ENCODE measurements at regions not wholly inside any gene's neighbourhood (a gene's known extent, or its start where the extent isn't known, plus 50 kb on each side); places are given as distances from the start of the nearest gene placed in this dataset.
A peak's percentile ranks its signal among the peaks of the same experiment; 100 is the strongest.

GRCh38 chr6:21856456-21856825 lies 262.9 kb downstream of the SOX4 start:
- TF ChIP-seq CTCF (conservative IDR thresholded peaks at IDR 0.05; ENCODE audit: low read depth, low read length), result no peak
- DNase-seq (ENCODE audit: low read depth), result peak; percentile 65
- H3K4me3 ChIP-seq (ENCODE audit: low read depth, low read length), result no peak overlapping the region

GRCh38 chr6:21856844-21857243 lies 263.3 kb downstream of the SOX4 start:
- no peak overlapping the region for H3K4me3 ChIP-seq (ENCODE audit: low read depth, low read length)
- peak; percentile 45 for DNase-seq (ENCODE audit: low read depth)
- no peak for TF ChIP-seq CTCF (conservative IDR thresholded peaks at IDR 0.05; ENCODE audit: low read depth, low read length)

GRCh38 chr6:21858076-21858475 lies 264.5 kb downstream of the SOX4 start:
- H3K4me3 ChIP-seq (ENCODE audit: low read depth, low read length), result no peak overlapping the region
- no peak for DNase-seq (ENCODE audit: low read depth)
- no peak for TF ChIP-seq CTCF (conservative IDR thresholded peaks at IDR 0.05; ENCODE audit: low read depth, low read length)

GRCh38 chr6:21859193-21859735 lies 265.7 kb downstream of the SOX4 start:
- DNase-seq (ENCODE audit: low read depth), result no peak
- no peak overlapping the region for H3K4me3 ChIP-seq (ENCODE audit: low read depth, low read length)
- TF ChIP-seq CTCF (conservative IDR thresholded peaks at IDR 0.05; ENCODE audit: low read depth, low read length), result no peak

- TF ChIP-seq CTCF (conservative IDR thresholded peaks at IDR 0.05; ENCODE audit: low read depth, low read length), result no peak
- no peak overlapping the region for H3K4me3 ChIP-seq (ENCODE audit: low read depth, low read length)
- DNase-seq (ENCODE audit: low read depth), result no peak
Observed at GRCh38 chr6:21861942-21862341, 268.4 kb downstream of the SOX4 start.

- no peak for TF ChIP-seq CTCF (conservative IDR thresholded peaks at IDR 0.05; ENCODE audit: low read depth, low read length)
- DNase-seq (ENCODE audit: low read depth), result no peak
- no peak overlapping the region for H3K4me3 ChIP-seq (ENCODE audit: low read depth, low read length)
Observed at GRCh38 chr6:21864206-21864605, 270.7 kb downstream of the SOX4 start.

GRCh38 chr6:21868226-21868625 lies 274.7 kb downstream of the SOX4 start:
- DNase-seq (ENCODE audit: low read depth), result no peak
- no peak for TF ChIP-seq CTCF (conservative IDR thresholded peaks at IDR 0.05; ENCODE audit: low read depth, low read length)
- no peak overlapping the region for H3K4me3 ChIP-seq (ENCODE audit: low read depth, low read length)

Measured in choroid plexus epithelial cell (primary cell).